ENCODE measurements at regions not wholly inside any gene's neighbourhood (a gene's known extent, or its start where the extent isn't known, plus 50 kb on each side); places are given as distances from the start of the nearest gene placed in this dataset.

DNA sequence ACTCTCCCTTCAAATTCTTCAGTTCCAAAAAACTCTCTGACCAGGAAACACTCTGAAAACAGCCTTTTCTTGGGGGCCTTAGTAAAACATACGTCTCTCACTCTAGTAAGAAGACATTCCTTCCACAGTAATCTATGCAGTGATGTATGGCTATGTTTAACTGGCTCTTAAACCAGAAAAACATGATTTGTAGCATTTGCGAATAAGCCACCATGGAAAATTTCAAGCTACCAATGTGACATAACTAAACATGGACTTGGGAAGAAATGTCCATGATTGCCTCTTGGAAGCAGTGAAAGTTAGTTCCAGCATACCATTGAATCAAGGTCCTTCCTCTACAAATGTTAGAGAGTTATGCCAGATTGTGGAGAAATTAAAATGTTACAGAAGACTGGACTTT lies 121.5 kb upstream of the ATF7IP start:
- peaks cover 0 to 9% (median 0%) of the 10 kb centered on the region in 3 donors for H3K9me3 ChIP-seq (replicated peaks in 1 of 3)

DNA sequence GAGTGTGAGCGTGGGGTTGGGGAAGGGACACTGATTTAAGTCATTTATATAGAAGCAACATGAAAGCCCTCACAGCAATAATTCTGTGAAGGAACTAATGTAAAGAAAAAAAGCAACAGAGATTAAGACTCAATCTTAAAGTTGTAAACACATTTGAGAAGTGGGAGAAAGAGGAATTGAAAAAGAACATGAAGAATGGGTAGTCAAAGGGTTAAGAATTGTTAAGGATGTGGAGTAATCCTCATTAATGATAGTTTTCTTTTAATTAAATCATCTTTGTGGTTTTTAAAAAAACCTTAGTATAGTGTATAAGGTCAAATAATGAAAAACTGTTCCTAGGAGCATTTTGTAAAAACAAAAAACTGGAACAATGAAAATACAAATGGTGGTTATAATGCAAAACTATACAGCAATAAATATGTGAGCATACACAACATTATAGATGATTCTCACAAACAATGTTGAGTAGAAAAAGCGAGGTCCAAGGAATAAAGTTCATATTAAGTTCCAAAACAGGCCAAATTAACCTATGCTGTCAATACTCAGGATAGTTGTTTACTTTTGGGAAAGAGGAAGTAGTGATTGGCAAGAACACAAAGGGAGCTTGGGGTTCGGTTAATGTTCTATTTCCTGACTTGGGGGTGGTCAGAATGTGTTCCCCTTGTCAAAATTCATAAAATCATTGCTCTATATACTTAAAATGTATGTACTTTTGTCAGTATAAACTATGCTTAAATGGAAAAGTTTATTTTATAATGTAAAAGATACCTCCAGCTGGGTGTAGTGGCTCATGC lies 120.4 kb upstream of the ATF7IP start:
- Histone ChIP-seq H3K27ac (no peak overlapping the region), H3K4me3 (no peak overlapping the region), H3K9me3 (replicated peaks in 1 of 3) (peaks cover 0 to 9% (median 0%) of the 10 kb centered on the region in 3 donors), H3K36me3 (replicated peaks in 1 of 2) (no peaks in the 10 kb centered on the region), H3K4me1 (replicated peaks in 1 of 2) (peaks cover 0 to 4% of the 10 kb centered on the region in 2 donors), H3K27me3 (no peaks in the 10 kb centered on the region)
- DNase-seq, result no peak
- TF ChIP-seq, protein P1, sequence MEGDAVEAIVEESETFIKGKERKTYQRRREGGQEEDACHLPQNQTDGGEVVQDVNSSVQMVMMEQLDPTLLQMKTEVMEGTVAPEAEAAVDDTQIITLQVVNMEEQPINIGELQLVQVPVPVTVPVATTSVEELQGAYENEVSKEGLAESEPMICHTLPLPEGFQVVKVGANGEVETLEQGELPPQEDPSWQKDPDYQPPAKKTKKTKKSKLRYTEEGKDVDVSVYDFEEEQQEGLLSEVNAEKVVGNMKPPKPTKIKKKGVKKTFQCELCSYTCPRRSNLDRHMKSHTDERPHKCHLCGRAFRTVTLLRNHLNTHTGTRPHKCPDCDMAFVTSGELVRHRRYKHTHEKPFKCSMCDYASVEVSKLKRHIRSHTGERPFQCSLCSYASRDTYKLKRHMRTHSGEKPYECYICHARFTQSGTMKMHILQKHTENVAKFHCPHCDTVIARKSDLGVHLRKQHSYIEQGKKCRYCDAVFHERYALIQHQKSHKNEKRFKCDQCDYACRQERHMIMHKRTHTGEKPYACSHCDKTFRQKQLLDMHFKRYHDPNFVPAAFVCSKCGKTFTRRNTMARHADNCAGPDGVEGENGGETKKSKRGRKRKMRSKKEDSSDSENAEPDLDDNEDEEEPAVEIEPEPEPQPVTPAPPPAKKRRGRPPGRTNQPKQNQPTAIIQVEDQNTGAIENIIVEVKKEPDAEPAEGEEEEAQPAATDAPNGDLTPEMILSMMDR (IDR thresholded peaks at IDR 0.05), result no peak
- TF ChIP-seq POLR2A (IDR thresholded peaks at IDR 0.05), result no peak
- WGBS, 4 donors, result 54 to 72% (median 66%) methylated on average over 3 of the region's 3 CpGs
- intact Hi-C loops (cut with DNase I), result loop anchor here in 1 of 2 donors (5.0 kb wide), 1 partner anchor 422 kb away; no protein-coding TSS in a partner anchor

More for the DNA sequence above, 121.5 kb upstream of the ATF7IP start:
- WGBS, 4 donors, result 95 to 100% (median 96%) methylated on average over 2 of the region's 2 CpGs
- no peak overlapping the region for H3K4me3 ChIP-seq
- no peak for TF ChIP-seq POLR2A (IDR thresholded peaks at IDR 0.05)
- TF ChIP-seq, protein P1 (IDR thresholded peaks at IDR 0.05), result no peak
- intact Hi-C loops (cut with DNase I), result no loop called here
- H3K27ac ChIP-seq, result no peak overlapping the region
- H3K27me3 ChIP-seq, result no peaks in the 10 kb centered on the region
- no peaks in the 10 kb centered on the region for H3K36me3 ChIP-seq (replicated peaks in 1 of 2)
- peaks cover 0 to 16% of the 10 kb centered on the region in 2 donors for H3K4me1 ChIP-seq (replicated peaks in 1 of 2)
- no peak for DNase-seq

DNA sequence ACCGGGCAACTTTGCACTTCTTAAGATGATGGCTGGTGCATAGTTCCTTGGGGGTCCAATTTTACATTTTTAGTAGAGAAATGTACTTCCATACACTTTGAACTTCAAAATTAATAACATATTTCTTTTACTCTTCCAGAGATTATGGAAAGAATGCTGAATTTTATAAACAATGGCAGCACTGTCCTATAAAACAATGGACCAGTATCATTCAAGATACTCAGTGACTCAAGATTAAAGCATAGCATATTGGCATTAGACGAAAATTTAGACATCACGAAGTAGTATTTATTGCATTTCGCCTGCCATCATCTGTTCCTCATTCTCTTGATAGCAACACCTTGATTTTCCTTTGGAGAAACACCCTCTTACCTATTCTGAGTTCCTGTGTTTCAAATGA lies 118.3 kb upstream of the ATF7IP start:
- Histone ChIP-seq H3K9me3 (replicated peaks in 1 of 3) (peaks cover 0 to 7% (median 0%) of the 10 kb centered on the region in 3 donors), H3K36me3 (replicated peaks in 1 of 2) (no peaks in the 10 kb centered on the region), H3K4me3 (no peak overlapping the region), H3K27me3 (no peaks in the 10 kb centered on the region), H3K4me1 (replicated peaks in 1 of 2) (peaks cover 0 to 12% of the 10 kb centered on the region in 2 donors), H3K27ac (no peak overlapping the region)
- intact Hi-C loops (cut with DNase I), result loop anchor here in 1 of 2 donors (5.0 kb wide), 1 partner anchor 420 kb away; no protein-coding TSS in a partner anchor
- TF ChIP-seq, protein P1 (IDR thresholded peaks at IDR 0.05), result no peak
- no peak for TF ChIP-seq POLR2A (IDR thresholded peaks at IDR 0.05)
- no peak for DNase-seq
- WGBS, 4 donors, result 90 to 95% (median 91%) methylated on average over 4 of the region's 4 CpGs

DNA sequence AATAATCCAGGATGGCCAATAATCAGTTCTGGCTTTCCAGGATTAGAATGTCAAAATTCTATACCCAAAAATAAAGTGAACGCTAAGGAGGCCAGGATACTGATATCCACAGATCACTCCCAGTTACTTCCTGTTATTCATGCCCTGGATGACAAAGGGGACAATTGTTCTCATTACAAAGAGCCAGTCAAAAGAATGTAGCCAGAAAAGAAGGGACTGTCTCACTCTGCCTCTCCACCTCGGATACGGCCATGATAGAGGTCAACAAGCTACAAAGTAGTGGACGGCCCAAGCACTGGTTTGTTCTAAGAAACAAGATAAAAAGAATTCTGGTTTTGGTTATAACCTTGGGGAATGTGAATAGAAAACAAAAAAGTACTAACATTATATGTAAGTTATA lies 116.1 kb upstream of the ATF7IP start:
- H3K27me3 ChIP-seq, result no peaks in the 10 kb centered on the region
- TF ChIP-seq, protein P1 (IDR thresholded peaks at IDR 0.05), result no peak
- TF ChIP-seq POLR2A (IDR thresholded peaks at IDR 0.05), result no peak
- H3K27ac ChIP-seq, result no peak overlapping the region
- intact Hi-C loops (cut with DNase I), result loop anchor here in 1 of 2 donors (5.0 kb wide), 1 partner anchor 418 kb away; no protein-coding TSS in a partner anchor
- H3K4me1 ChIP-seq (replicated peaks in 1 of 2), result peaks cover 0 to 13% of the 10 kb centered on the region in 2 donors
- H3K4me3 ChIP-seq, result no peak overlapping the region
- no peak for DNase-seq
- 54 to 67% (median 59%) methylated on average over 4 of the region's 4 CpGs for WGBS, 4 donors
- H3K9me3 ChIP-seq (replicated peaks in 1 of 3), result no peaks in the 10 kb centered on the region
- H3K36me3 ChIP-seq (replicated peaks in 1 of 2), result no peaks in the 10 kb centered on the region

Data from adrenal gland (tissue), 9 donors.